Islet precursor cell (in vitro differentiated cells): ENCODE measurements at regions not wholly inside any gene's neighbourhood (a gene's known extent, or its start where the extent isn't known, plus 50 kb on each side); places are given as distances from the start of the nearest gene placed in this dataset.
"Not testable (repeated sequence)": the region's sequence is repeated elsewhere in the genome, so short reads cannot be mapped to it uniquely, and the experiment has no call there.

Source experiments
- DNase-seq: peaks from one replicate; pipeline ENCODE4 v3.0.0-alpha.2; 2018

- DNase-seq: no peak
Observed at GRCh38 chr14:84894254-84894653, 635.7 kb upstream of the FLRT2 start.

- DNase-seq: no peak
Observed at GRCh38 chr14:84922370-84922769, 607.6 kb upstream of the FLRT2 start.

GRCh38 chr14:84926656-84927055 is 603.3 kb upstream of the FLRT2 start:
- DNase-seq: no peak

DNA sequence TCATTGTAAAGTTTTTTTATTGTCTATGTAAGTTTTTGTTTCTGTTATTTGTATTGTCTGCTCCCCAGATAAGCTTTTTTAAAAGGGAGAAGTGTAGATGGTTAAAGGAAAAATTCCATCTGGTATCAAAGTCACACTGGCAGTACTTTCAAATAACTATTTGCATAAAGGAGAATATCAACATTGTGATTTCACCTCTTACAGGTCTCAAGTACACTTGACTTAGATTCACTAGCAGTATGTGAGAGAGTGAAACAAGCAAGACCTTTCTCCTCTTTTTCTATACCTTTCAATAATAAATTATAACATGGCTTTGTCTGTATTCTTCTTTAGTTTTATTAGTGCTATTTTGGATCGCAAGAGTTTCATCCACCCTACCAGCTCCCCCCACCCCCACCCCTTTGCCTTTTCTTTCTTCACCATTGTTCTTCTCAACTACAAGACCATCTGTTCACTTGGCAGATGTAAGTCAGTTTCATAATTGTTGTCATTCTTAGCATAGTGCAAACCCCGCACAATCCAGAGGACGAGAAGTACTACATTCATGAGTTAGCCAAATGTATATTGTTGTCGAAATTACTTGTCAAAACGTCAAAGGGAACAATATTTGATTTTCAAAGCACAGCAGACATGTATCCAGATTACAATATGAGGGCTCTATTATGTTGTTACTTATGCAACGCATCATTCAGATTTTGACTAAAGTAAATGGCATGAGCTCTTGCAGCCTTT is 602.7 kb upstream of the FLRT2 start:
- no peak for DNase-seq

- DNase-seq: no peak
Observed at GRCh38 chr14:84929086-84929485, 600.9 kb upstream of the FLRT2 start.

GRCh38 chr14:84929834-84930233 is 600.1 kb upstream of the FLRT2 start:
- DNase-seq: no peak

GRCh38 chr14:84937016-84937415 is 592.9 kb upstream of the FLRT2 start:
- no peak for DNase-seq

DNA sequence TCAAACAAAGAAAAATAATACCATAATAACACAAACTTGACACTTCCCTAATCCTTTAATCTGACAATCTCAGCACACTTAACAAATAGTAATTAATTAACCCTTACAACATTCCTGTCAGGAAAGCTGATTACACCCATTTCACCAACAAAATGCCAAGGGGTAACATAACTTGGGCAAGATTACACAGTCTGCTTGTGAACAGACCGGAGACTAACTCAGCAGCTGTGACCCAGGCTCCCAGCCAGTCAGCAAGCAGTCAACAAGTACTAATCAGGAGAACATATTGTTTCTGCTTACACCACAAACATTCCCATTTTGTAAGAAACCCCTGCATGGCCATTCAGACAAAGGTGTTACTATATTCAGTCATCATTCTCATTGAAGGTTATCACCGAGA is 592.5 kb upstream of the FLRT2 start:
- DNase-seq: no peak

- DNase-seq: not testable (repeated sequence)
Observed at GRCh38 chr14:84944901-84945300, 585.0 kb upstream of the FLRT2 start.

DNA sequence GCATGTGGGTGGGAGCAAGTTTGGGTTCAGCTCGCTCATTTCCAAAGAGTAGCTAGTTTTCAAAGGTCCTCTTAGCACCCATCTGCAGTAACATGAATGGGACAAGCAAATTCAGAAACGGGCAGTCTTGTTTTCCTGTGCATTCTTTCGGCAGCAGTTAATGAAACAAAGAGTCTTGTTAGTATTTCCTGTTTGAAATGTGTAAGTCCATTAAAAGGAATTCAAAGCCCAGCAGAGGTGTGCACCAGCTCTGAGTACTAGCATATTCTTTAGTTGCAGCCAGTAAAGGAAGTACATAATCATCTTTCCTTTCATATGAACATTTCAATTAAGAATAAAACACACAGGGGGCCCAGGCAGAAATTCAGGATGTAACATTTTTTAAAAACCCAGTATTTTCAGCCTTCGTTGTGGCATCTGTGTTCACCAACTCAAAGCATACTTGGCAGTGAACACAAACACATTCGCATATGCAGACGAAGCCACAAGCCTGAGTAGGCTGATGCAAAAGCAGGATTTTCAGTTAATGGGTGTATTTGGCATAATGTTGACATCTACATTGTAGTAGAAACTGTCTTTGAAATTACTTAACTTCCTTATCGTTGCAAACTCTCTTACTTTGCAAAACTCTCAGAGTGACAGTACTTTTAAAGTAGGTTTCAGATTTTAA is 570.0 kb upstream of the FLRT2 start:
- DNase-seq: no peak

DNA sequence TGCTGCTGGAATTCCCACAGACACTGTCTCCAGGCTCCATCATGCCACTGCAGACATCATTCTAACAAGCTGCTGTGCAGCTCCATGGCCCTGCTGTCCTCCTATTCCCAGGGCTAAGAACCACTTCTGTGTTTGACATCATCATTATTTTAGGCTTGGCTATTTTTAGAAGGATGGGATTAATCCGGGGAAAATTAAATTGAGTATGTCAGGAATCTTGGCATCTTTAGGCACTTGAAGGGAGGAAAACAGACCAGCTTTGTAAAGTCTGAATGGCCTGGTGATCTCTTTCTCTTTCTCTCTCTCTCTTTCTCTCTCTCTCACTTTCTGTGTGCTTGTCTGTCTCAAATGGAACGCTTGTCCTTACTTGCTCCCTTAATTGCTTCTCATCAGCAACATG is 568.3 kb upstream of the FLRT2 start:
- no peak for DNase-seq

DNA sequence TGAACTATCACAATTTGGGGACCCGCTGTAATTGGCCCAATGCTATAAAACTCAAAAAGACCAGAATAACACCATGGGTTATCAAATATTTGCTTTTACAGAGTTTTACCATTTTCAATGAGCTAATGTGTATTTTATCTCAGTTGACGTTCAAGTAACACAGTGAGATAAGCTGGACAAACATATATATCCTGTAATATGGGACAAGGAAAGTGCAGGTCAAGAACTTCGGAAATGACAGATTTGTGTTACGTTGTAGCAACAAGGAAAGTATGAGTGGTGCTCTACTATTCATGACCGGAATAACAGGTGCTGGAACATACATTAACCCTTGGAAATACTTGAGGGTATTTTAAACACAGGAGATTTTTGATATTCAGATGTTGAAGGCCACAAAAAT is 566.4 kb upstream of the FLRT2 start:
- no peak for DNase-seq

DNA sequence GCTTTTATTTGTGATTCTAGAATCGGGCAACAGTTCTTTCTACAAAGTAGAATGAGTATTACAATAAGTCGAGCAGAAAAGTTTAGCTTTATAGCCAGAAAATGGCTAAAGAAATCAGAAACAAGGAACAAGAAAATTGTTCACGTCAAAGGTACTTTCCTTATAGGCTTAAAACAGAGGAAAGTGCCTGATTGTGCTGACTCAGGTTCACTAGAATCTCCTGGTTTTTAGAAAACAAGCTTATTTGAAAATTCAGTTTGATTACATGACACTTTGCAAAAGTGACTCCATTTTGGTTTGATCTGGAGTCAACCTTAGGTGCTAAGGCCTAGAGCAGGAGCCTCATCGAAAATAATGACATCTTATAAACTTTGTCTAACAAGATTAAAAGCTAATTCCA is 564.7 kb upstream of the FLRT2 start:
- DNase-seq: no peak

- peak; percentile 56 for DNase-seq
Observed at GRCh38 chr14:84969501-84969900, 560.4 kb upstream of the FLRT2 start.

DNA sequence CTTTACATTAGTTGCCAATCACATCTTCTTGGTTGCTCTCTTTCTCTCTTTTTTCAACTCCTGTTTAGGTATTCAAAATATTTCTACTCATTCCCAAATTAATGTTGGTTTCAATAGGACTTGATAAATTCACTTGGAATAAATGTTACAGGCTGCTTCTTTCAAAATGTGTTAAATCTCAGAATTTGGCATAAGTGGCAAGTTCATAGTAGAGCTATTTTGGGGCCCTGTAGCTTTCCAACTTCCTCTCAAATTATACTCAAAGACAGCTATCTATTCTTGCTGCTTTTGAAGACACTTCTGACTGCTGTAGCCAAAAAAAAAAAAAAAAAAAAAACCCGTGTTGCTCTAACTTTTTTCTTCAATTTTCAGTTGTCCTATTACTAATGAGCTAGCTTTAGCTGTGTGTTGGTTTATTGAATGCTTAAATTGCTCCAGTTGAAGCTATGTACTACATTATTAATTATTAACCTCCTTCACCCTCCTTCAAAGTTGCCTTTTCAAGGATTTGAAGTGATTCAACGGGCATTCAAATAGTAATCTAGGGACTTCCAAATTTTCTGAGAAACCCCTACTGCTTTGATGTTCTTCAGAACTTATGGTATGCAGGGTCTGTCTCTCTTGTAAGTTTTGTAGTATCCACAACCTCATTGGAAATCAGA is 554.6 kb upstream of the FLRT2 start:
- DNase-seq: no peak

- DNase-seq: no peak
Observed at GRCh38 chr14:84976805-84977204, 553.1 kb upstream of the FLRT2 start.

- no peak for DNase-seq
Observed at GRCh38 chr14:84987042-84987441, 542.9 kb upstream of the FLRT2 start.

DNA sequence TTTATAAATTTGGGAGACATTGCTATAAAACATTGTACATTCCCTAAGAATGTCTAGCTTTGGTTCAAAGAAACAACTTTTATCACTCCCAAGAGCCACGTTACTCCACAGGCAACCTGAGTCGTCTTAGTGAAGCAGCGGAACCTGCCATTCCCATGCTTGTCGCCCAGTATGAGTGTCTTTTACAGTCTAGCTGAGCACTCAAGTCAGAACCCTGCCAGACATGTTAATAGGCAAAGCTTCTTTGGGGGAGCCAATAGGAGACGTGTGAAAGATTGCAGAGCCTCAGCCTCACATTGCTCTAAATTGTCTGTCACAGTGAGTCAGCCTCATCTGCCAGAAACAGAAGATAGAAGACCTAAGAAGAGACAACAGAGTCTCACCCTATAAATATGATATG is 541.6 kb upstream of the FLRT2 start:
- peak; percentile 89 for DNase-seq

- no peak for DNase-seq
Observed at GRCh38 chr14:84991021-84991420, 538.9 kb upstream of the FLRT2 start.

DNA sequence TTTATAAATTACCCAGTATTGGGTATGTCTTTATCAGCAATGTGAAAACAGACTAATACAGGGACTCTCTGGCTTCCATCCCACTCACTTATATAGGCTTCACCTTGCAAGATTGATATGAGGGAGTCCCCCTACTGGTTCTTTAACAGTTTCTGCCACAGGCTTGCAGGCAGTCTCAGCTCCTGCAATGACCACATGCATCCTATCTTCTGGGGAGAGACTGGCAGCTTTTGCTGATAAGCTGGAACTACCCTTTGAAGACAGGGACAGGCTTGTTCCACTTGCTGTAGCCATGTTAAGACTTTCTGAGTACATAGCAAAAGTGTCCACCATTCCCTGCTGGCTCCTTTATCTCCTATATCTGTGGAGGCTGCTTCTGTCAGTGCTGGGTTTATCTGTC is 531.7 kb upstream of the FLRT2 start:
- no peak for DNase-seq

- no peak for DNase-seq
Observed at GRCh38 chr14:85002846-85003245, 527.1 kb upstream of the FLRT2 start.

DNA sequence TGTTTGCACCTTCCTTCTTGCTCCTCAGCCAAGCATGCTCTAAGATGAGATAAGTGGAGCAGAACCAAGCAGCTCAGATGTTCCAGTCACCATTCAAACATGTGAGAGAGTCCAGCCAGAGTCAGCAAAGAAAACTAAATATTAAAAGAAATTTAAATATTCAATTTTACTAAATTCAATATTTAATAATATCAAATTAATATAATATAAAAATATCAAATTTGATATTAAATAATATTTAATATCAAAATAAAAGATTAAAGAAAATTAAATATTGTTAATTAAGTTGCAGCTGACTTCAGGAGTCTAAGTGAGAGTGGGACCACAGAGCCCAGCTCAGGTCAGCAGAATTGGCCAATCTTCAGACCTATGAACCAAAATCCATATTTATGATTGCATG is 526.1 kb upstream of the FLRT2 start:
- DNase-seq: no peak

GRCh38 chr14:85009506-85009905 is 520.4 kb upstream of the FLRT2 start:
- no peak for DNase-seq

GRCh38 chr14:85010186-85010585 is 519.8 kb upstream of the FLRT2 start:
- DNase-seq: no peak
